ENCODE measurements at regions not wholly inside any gene's neighbourhood (a gene's known extent, or its start where the extent isn't known, plus 50 kb on each side); places are given as distances from the start of the nearest gene placed in this dataset.
"Not testable (repeated sequence)": the region's sequence is repeated elsewhere in the genome, so short reads cannot be mapped to it uniquely, and the experiment has no call there.

- no peak overlapping the region for H3K4me3 ChIP-seq (ENCODE audit: low read depth, low read length)
- H3K27me3 Mint-ChIP-seq, result peaks cover 5% of the 10 kb centered on the region
- no peaks in the 10 kb centered on the region for H3K9me3 ChIP-seq (ENCODE audit: control insufficient read depth in 2 of 2, low read length in 2 of 2)
- H3K9me3 Mint-ChIP-seq, result peaks cover 0 to 6% (median 3%) of the 10 kb centered on the region in 7 donors
- H3K27ac Mint-ChIP-seq, result no peak overlapping the region
- no peaks in the 10 kb centered on the region for H3K36me3 ChIP-seq (ENCODE audit: control insufficient read depth, insufficient read depth, low read length)
- ATAC-seq (ENCODE audit: low read depth in 2 of 2), result no peak
- H3K27ac ChIP-seq (ENCODE audit: insufficient read depth, low read length, poor library complexity, severe bottlenecking), result no peak overlapping the region
- H3K4me3 Mint-ChIP-seq, result no peak overlapping the region
- no peaks in the 10 kb centered on the region for H3K4me1 ChIP-seq (ENCODE audit: control insufficient read depth, insufficient read depth, low read length, poor library complexity, severe bottlenecking)
- DNase-seq, result no peak
- no peaks in the 10 kb centered on the region for H3K4me1 Mint-ChIP-seq
- no peaks in the 10 kb centered on the region for H3K27me3 ChIP-seq (ENCODE audit: control insufficient read depth, insufficient read depth, low read length)
- H3K36me3 Mint-ChIP-seq, result no peaks in the 10 kb centered on the region
Measured at GRCh38 chr16:51271156-51271701, 120.2 kb upstream of the SALL1 start.

- H3K9me3 Mint-ChIP-seq, result peaks cover 0 to 7% (median 6%) of the 10 kb centered on the region in 7 donors
- ATAC-seq (ENCODE audit: low read depth in 2 of 2) (no peak), DNase-seq (no peak)
- H3K27me3 Mint-ChIP-seq, result peaks cover 5% of the 10 kb centered on the region
- H3K4me1 ChIP-seq (ENCODE audit: control insufficient read depth, insufficient read depth, low read length, poor library complexity, severe bottlenecking), result no peaks in the 10 kb centered on the region
- no peak overlapping the region for H3K4me3 Mint-ChIP-seq
- H3K36me3 ChIP-seq (ENCODE audit: control insufficient read depth, insufficient read depth, low read length), result no peaks in the 10 kb centered on the region
- H3K27ac ChIP-seq (ENCODE audit: insufficient read depth, low read length, poor library complexity, severe bottlenecking), result no peak overlapping the region
- no peak overlapping the region for H3K27ac Mint-ChIP-seq
- no peaks in the 10 kb centered on the region for H3K27me3 ChIP-seq (ENCODE audit: control insufficient read depth, insufficient read depth, low read length)
- H3K36me3 Mint-ChIP-seq, result no peaks in the 10 kb centered on the region
- no peak overlapping the region for H3K4me3 ChIP-seq (ENCODE audit: low read depth, low read length)
- H3K9me3 ChIP-seq (ENCODE audit: control insufficient read depth in 2 of 2, low read length in 2 of 2), result no peaks in the 10 kb centered on the region
- H3K4me1 Mint-ChIP-seq, result no peaks in the 10 kb centered on the region
Measured at GRCh38 chr16:51268237-51268636, 117.2 kb upstream of the SALL1 start.

GRCh38 chr16:51267681-51268080, 116.6 kb upstream of the SALL1 start:
- no peaks in the 10 kb centered on the region for H3K4me1 Mint-ChIP-seq
- no peak for DNase-seq

GRCh38 chr16:51262428-51262827, 111.4 kb upstream of the SALL1 start:
- H3K4me3 Mint-ChIP-seq, result no peak overlapping the region

More at GRCh38 chr16:51267681-51268080, 116.6 kb upstream of the SALL1 start:
- Histone ChIP-seq H3K27me3 (ENCODE audit: control insufficient read depth, insufficient read depth, low read length) (no peaks in the 10 kb centered on the region), H3K36me3 (ENCODE audit: control insufficient read depth, insufficient read depth, low read length) (no peaks in the 10 kb centered on the region), H3K27ac (ENCODE audit: insufficient read depth, low read length, poor library complexity, severe bottlenecking) (no peak overlapping the region), H3K9me3 (ENCODE audit: control insufficient read depth in 2 of 2, low read length in 2 of 2) (no peaks in the 10 kb centered on the region), H3K4me3 (ENCODE audit: low read depth, low read length) (no peak overlapping the region), H3K4me1 (ENCODE audit: control insufficient read depth, insufficient read depth, low read length, poor library complexity, severe bottlenecking) (no peaks in the 10 kb centered on the region)
- Mint-ChIP-seq H3K4me3 (no peak overlapping the region), H3K36me3 (no peaks in the 10 kb centered on the region), H3K9me3 (peaks cover 0 to 8% (median 6%) of the 10 kb centered on the region in 7 donors), H3K27me3 (peaks cover 5% of the 10 kb centered on the region), H3K27ac (no peak overlapping the region)
- ATAC-seq (ENCODE audit: low read depth in 2 of 2), result no peak

GRCh38 chr16:51261919-51262318, 110.8 kb upstream of the SALL1 start:
- peaks cover 0 to 13% (median 11%) of the 10 kb centered on the region in 7 donors for H3K9me3 Mint-ChIP-seq
- no peak overlapping the region for H3K4me3 ChIP-seq (ENCODE audit: low read depth, low read length)
- no peaks in the 10 kb centered on the region for H3K9me3 ChIP-seq (ENCODE audit: control insufficient read depth in 2 of 2, low read length in 2 of 2)
- H3K4me1 Mint-ChIP-seq, result no peaks in the 10 kb centered on the region
- no peaks in the 10 kb centered on the region for H3K36me3 ChIP-seq (ENCODE audit: control insufficient read depth, insufficient read depth, low read length)
- H3K27ac Mint-ChIP-seq, result peak overlapping the region in 1 of 3 donors; percentile 63
- H3K27ac ChIP-seq (ENCODE audit: insufficient read depth, low read length, poor library complexity, severe bottlenecking), result no peak overlapping the region
- no peaks in the 10 kb centered on the region for H3K27me3 Mint-ChIP-seq
- ATAC-seq (ENCODE audit: low read depth in 2 of 2), result no peak
- DNase-seq, result no peak
- H3K4me1 ChIP-seq (ENCODE audit: control insufficient read depth, insufficient read depth, low read length, poor library complexity, severe bottlenecking), result no peaks in the 10 kb centered on the region
- H3K4me3 Mint-ChIP-seq, result no peak overlapping the region
- H3K27me3 ChIP-seq (ENCODE audit: control insufficient read depth, insufficient read depth, low read length), result no peaks in the 10 kb centered on the region
- H3K36me3 Mint-ChIP-seq, result no peaks in the 10 kb centered on the region

More at GRCh38 chr16:51262428-51262827, 111.4 kb upstream of the SALL1 start:
- Histone ChIP-seq H3K27ac (ENCODE audit: insufficient read depth, low read length, poor library complexity, severe bottlenecking) (no peak overlapping the region), H3K4me3 (ENCODE audit: low read depth, low read length) (no peak overlapping the region), H3K36me3 (ENCODE audit: control insufficient read depth, insufficient read depth, low read length) (no peaks in the 10 kb centered on the region), H3K9me3 (ENCODE audit: control insufficient read depth in 2 of 2, low read length in 2 of 2) (no peaks in the 10 kb centered on the region), H3K4me1 (ENCODE audit: control insufficient read depth, insufficient read depth, low read length, poor library complexity, severe bottlenecking) (no peaks in the 10 kb centered on the region), H3K27me3 (ENCODE audit: control insufficient read depth, insufficient read depth, low read length) (no peaks in the 10 kb centered on the region)
- Mint-ChIP-seq H3K27me3 (no peaks in the 10 kb centered on the region), H3K9me3 (peaks cover 0 to 13% (median 11%) of the 10 kb centered on the region in 7 donors), H3K36me3 (no peaks in the 10 kb centered on the region), H3K4me1 (no peaks in the 10 kb centered on the region), H3K27ac (no peak overlapping the region)
- DNase-seq (no peak), ATAC-seq (ENCODE audit: low read depth in 2 of 2) (no peak)

GRCh38 chr16:51255349-51255972, 104.4 kb upstream of the SALL1 start:
- Mint-ChIP-seq H3K36me3 (no peaks in the 10 kb centered on the region), H3K4me1 (no peaks in the 10 kb centered on the region), H3K27me3 (no peaks in the 10 kb centered on the region), H3K27ac (no peak overlapping the region), H3K4me3 (no peak overlapping the region), H3K9me3 (peaks cover 0 to 17% (median 6%) of the 10 kb centered on the region in 7 donors)
- Histone ChIP-seq H3K27me3 (ENCODE audit: control insufficient read depth, insufficient read depth, low read length) (no peaks in the 10 kb centered on the region), H3K9me3 (ENCODE audit: control insufficient read depth in 2 of 2, low read length in 2 of 2) (no peaks in the 10 kb centered on the region), H3K4me1 (ENCODE audit: control insufficient read depth, insufficient read depth, low read length, poor library complexity, severe bottlenecking) (no peaks in the 10 kb centered on the region), H3K4me3 (ENCODE audit: low read depth, low read length) (no peak overlapping the region), H3K36me3 (ENCODE audit: control insufficient read depth, insufficient read depth, low read length) (no peaks in the 10 kb centered on the region), H3K27ac (ENCODE audit: insufficient read depth, low read length, poor library complexity, severe bottlenecking) (no peak overlapping the region)
- DNase-seq, result no peak
- no peak for ATAC-seq (ENCODE audit: low read depth in 2 of 2)

- H3K27ac Mint-ChIP-seq; H3K4me3 Mint-ChIP-seq; DNase-seq; H3K4me1 Mint-ChIP-seq; H3K27me3 ChIP-seq (ENCODE audit: control insufficient read depth, insufficient read depth, low read length); ATAC-seq (ENCODE audit: low read depth in 2 of 2); H3K4me1 ChIP-seq (ENCODE audit: control insufficient read depth, insufficient read depth, low read length, poor library complexity, severe bottlenecking); H3K9me3 ChIP-seq (ENCODE audit: control insufficient read depth in 2 of 2, low read length in 2 of 2); H3K36me3 Mint-ChIP-seq; H3K27me3 Mint-ChIP-seq; H3K4me3 ChIP-seq (ENCODE audit: low read depth, low read length); H3K36me3 ChIP-seq (ENCODE audit: control insufficient read depth, insufficient read depth, low read length); H3K27ac ChIP-seq (ENCODE audit: insufficient read depth, low read length, poor library complexity, severe bottlenecking): not testable (repeated sequence)
- peaks cover 0 to 18% (median 6%) of the 10 kb centered on the region in 7 donors for H3K9me3 Mint-ChIP-seq
Measured at GRCh38 chr16:51254390-51254789, 103.3 kb upstream of the SALL1 start.

GRCh38 chr16:51248217-51248616, 97.1 kb upstream of the SALL1 start:
- Histone ChIP-seq H3K9me3 (ENCODE audit: control insufficient read depth in 2 of 2, low read length in 2 of 2) (no peaks in the 10 kb centered on the region), H3K27me3 (ENCODE audit: control insufficient read depth, insufficient read depth, low read length) (no peaks in the 10 kb centered on the region), H3K4me1 (ENCODE audit: control insufficient read depth, insufficient read depth, low read length, poor library complexity, severe bottlenecking) (no peaks in the 10 kb centered on the region), H3K27ac (ENCODE audit: insufficient read depth, low read length, poor library complexity, severe bottlenecking) (no peak overlapping the region), H3K4me3 (ENCODE audit: low read depth, low read length) (no peak overlapping the region), H3K36me3 (ENCODE audit: control insufficient read depth, insufficient read depth, low read length) (no peaks in the 10 kb centered on the region)
- H3K27me3 Mint-ChIP-seq, result no peaks in the 10 kb centered on the region
- H3K4me1 Mint-ChIP-seq, result no peaks in the 10 kb centered on the region
- H3K27ac Mint-ChIP-seq, result no peak overlapping the region
- H3K4me3 Mint-ChIP-seq, result no peak overlapping the region
- ATAC-seq (ENCODE audit: low read depth in 2 of 2) (no peak), DNase-seq (no peak)
- peaks cover 0 to 18% (median 4%) of the 10 kb centered on the region in 7 donors for H3K9me3 Mint-ChIP-seq
- no peaks in the 10 kb centered on the region for H3K36me3 Mint-ChIP-seq

Measured in CD4-positive, CD25-positive, alpha-beta regulatory T cell (primary cell).